Suprapubic skin (tissue), 4 donors: ENCODE measurements at regions not wholly inside any gene's neighbourhood (a gene's known extent, or its start where the extent isn't known, plus 50 kb on each side); places are given as distances from the start of the nearest gene placed in this dataset.

Source experiments
- DNase-seq, 2 donors: peaks; one replicate each; pipeline ENCODE4 v3.0.0-alpha.2; 2019; ENCODE audit warnings: low spot score in 2 of 2
- H3K27ac ChIP-seq: fragments of 200-600 bp; sonication (generic); one replicate; pipeline ENCODE4 v1.5.1; 2019
- H3K27me3 ChIP-seq: fragments of 200-600 bp; sonication (generic); one replicate; pipeline ENCODE4 v1.5.1; 2019
- H3K36me3 ChIP-seq: fragments of 200-600 bp; sonication (generic); one replicate; pipeline ENCODE4 v1.5.1; 2019
- H3K4me1 ChIP-seq: fragments of 200-600 bp; sonication (generic); one replicate; pipeline ENCODE4 v1.5.1; 2019
- H3K4me3 ChIP-seq: fragments of 200-600 bp; sonication (generic); one replicate; pipeline ENCODE4 v1.5.1; 2019; ENCODE audit warnings: mild to moderate bottlenecking
- H3K9me3 ChIP-seq: fragments of 200-600 bp; sonication (generic); one replicate; pipeline ENCODE4 v1.5.1; 2019
- CTCF ChIP-seq, 2 donors: fragments of 200-600 bp in 1 of 2; fragments of 450-650 bp in 1 of 2; sonication (generic) in 1 of 2; IDR thresholded peaks; one replicate each; pipeline ENCODE4 v1.5.1; 2016 to 2019; ENCODE audit warnings: antibody characterized with exemption in 2 of 2, mild to moderate bottlenecking in 1 of 2, moderate library complexity in 1 of 2
- EP300 ChIP-seq: sonication (generic); formaldehyde crosslinking; IDR thresholded peaks from one replicate; pipeline ENCODE4 v1.6.1; 2017; ENCODE audit warnings: antibody characterized with exemption
- POLR2A ChIP-seq, 2 donors: fragments of 450-650 bp; IDR thresholded peaks; one replicate each; pipeline ENCODE4 v1.6.1; 2017; ENCODE audit warnings: antibody characterized with exemption in 2 of 2, mild to moderate bottlenecking in 2 of 2, moderate library complexity in 2 of 2
- POLR2AphosphoS5 ChIP-seq, 3 donors: sonication (generic); formaldehyde crosslinking; IDR thresholded peaks; one replicate each; pipeline ENCODE4 v1.6.1; 2017; ENCODE audit warnings: antibody characterized with exemption in 3 of 3
- WGBS: methylation state at CpG from one replicate; pipeline ENCODE4 v1.1.5; 2018; 5-methylcytosine and 5-hydroxymethylcytosine counted together

- H3K4me3 ChIP-seq = no peak overlapping the region
- TF ChIP-seq POLR2AphosphoS5 (IDR thresholded peaks at IDR 0.05) (no peak), POLR2A (IDR thresholded peaks at IDR 0.05) (no peak), EP300 (no peak), CTCF (IDR thresholded peaks at IDR 0.05) (no peak)
- H3K4me1 ChIP-seq = peaks cover 20% of the 10 kb centered on the region
- H3K36me3 ChIP-seq = no peaks in the 10 kb centered on the region
- 95% methylated on average over 11 of the region's 11 CpGs for WGBS
- no peak overlapping the region for H3K27ac ChIP-seq
- no peaks in the 10 kb centered on the region for H3K9me3 ChIP-seq
- H3K27me3 ChIP-seq = no peaks in the 10 kb centered on the region
- no peak for DNase-seq
Observed at GRCh38 chr15:70253461-70254156, 155.9 kb upstream of the TLE3 start.

DNA sequence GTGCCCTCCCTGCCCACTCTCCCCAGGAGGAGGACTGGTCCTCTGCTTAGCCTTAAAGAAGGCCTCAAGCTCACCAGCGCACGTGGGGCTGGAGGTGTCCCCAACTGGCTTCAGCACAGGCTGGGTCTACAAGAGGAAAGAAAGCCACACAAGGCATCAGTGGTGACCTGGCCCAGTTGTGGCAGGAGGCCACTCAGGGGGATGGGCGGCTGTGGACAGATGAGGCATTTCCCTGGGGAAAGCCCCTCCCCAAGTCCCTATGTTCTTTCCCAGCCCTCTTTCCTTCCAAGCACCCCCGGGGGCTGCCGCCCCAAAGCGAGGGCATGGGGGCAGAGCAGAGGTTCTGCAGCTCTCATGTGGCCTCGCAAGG, 155.2 kb upstream of the TLE3 start:
- no peak overlapping the region for H3K4me3 ChIP-seq
- 79% methylated on average over 5 of the region's 7 CpGs for WGBS

DNA sequence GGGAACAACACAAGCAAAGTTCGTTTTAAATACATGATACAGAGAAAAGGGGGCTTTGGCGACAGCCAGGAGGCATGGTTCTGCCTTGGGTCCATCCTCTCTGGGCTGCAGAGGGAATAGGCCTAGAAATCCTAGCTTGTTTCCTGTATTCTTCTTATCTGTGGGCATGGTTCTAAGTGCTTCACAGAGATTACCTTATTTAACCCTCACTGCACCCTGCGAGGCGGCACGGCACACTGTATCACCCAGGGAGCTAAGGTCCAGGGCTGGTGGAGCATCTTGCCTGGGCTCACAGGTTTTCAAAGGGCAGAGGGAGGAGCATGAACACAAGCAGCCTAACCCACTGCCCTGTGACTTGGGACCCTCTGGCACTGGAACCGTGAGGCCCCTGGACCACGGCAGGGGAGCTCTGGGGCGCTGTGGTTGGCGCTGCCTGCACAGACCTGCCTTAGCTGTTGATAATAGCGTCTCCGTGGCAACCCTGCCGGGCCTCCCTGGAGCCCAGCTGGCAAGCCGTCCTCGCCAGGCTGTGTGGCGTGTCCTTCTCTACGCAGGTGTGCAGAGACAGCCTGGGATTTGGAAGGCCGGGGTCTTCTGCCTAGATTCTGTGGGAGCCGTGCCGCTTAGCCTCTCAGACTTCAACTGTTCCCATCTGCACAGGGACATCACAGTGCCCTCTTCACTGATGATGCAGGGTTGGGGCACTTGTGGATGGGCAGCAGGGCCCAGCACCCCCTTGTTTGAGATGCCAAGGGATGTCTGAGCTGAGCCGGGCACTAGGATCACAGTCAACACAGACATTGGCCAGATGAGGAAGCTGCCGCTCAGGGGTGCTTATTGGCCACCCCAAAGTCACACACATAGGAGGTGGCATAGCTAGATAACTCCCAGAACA, 154.6 kb upstream of the TLE3 start:
- WGBS = 53% methylated on average over 4 of the region's 21 CpGs
- Histone ChIP-seq H3K36me3 (no peaks in the 10 kb centered on the region), H3K27ac (no peak overlapping the region), H3K27me3 (no peaks in the 10 kb centered on the region), H3K9me3 (no peaks in the 10 kb centered on the region), H3K4me1 (peaks cover 15% of the 10 kb centered on the region), H3K4me3 (no peak overlapping the region)
- TF ChIP-seq POLR2AphosphoS5 (IDR thresholded peaks at IDR 0.05) (no peak), POLR2A (IDR thresholded peaks at IDR 0.05) (no peak), CTCF (IDR thresholded peaks at IDR 0.05) (no peak), EP300 (no peak)
- peak in 1 of 2 donors; percentile 52 for DNase-seq

More for the DNA sequence above, 155.2 kb upstream of the TLE3 start:
- Histone ChIP-seq H3K27me3 (no peaks in the 10 kb centered on the region), H3K4me1 (peaks cover 15% of the 10 kb centered on the region), H3K27ac (no peak overlapping the region), H3K36me3 (no peaks in the 10 kb centered on the region), H3K9me3 (no peaks in the 10 kb centered on the region)
- TF ChIP-seq POLR2AphosphoS5 (IDR thresholded peaks at IDR 0.05) (no peak), CTCF (IDR thresholded peaks at IDR 0.05) (no peak), POLR2A (IDR thresholded peaks at IDR 0.05) (no peak), EP300 (no peak)
- peak in 1 of 2 donors; percentile 37 for DNase-seq

GRCh38 chr15:70251246-70251990, 153.7 kb upstream of the TLE3 start:
- TF ChIP-seq POLR2AphosphoS5 (IDR thresholded peaks at IDR 0.05) (no peak), POLR2A (IDR thresholded peaks at IDR 0.05) (no peak), CTCF (IDR thresholded peaks at IDR 0.05) (no peak), EP300 (no peak)
- Histone ChIP-seq H3K36me3 (no peaks in the 10 kb centered on the region), H3K27ac (no peak overlapping the region), H3K4me1 (peaks cover 17% of the 10 kb centered on the region), H3K9me3 (no peaks in the 10 kb centered on the region), H3K27me3 (no peaks in the 10 kb centered on the region), H3K4me3 (no peak overlapping the region)
- 87% methylated on average over 11 of the region's 11 CpGs for WGBS
- DNase-seq = peak in 1 of 2 donors; percentile 52
